ENCODE measurements at regions not wholly inside any gene's neighbourhood (a gene's known extent, or its start where the extent isn't known, plus 50 kb on each side); places are given as distances from the start of the nearest gene placed in this dataset.
"Not testable (repeated sequence)": the region's sequence is repeated elsewhere in the genome, so short reads cannot be mapped to it uniquely, and the experiment has no call there.

DNA sequence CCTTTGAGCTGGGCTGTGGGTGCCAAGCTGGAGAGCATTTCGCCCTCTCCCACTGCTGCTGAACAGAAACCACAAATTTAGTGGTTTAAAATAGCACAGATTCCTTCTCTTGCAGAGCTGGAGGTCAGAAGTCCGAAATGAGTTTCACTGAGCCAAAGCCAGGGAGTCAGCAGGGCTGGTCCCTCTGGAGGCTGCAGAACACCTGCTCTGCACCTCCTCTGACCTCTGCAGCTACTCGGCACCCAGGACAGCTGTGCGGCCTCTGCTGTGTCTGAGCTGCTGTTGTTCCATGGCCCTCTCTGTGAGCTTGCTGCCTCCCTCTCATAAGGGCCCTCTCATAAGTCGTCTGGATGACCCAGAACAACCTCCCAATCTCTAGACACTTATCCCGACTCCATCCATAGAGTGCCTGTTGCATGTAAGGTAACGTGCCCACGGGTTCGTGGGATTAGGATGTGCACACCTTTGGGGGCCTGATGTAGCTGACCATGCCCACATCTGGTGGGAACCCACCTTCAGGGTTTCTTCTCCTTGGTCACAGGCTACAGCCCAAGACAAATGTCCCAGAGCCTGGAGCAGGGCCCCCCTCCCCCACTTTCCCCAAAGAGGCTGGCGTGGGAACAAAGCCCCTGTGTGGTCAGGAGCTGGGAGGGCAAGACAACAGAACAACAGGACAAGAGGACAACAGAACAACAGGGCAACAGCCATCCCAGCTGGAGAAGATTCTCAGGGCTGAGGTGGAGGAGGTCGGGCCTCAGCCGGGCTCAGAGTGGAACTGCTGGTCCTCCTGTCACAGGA is 177.2 kb downstream of the LMLN start:
- not testable (repeated sequence) for H3K27me3 ChIP-seq (ENCODE audit: low read depth, low read length); H3K36me3 ChIP-seq (ENCODE audit: control insufficient read depth in 1 of 2, insufficient read depth in 2 of 2, low read length in 2 of 2); H3K9me3 ChIP-seq (ENCODE audit: control insufficient read depth in 1 of 2, low read length in 2 of 2); H3K4me3 ChIP-seq (ENCODE audit: low read depth in 1 of 2, low read length in 2 of 2); H3K27ac ChIP-seq (ENCODE audit: low read length); H3K4me1 ChIP-seq (ENCODE audit: control insufficient read depth in 1 of 2, insufficient read depth in 2 of 2, low read length in 2 of 2)

DNA sequence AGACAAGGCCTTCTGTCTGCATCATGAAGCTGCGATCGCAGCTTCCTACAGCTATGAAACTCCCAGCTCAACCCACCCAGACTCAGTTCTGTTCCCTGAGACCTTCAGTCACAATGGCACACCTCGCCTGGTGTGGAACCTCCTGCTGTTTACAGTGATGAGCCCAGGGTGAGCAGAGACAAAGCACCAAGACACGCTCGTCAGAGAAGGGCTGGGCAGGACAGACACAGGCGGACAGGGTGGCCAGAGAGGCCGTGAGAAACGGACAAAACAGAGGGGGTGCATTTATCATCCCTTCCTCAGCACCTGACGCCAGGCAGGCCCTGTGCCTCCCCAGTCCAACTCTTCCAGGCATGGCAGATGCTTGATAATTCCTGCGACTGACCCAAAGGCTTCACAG is 178.2 kb downstream of the LMLN start:
- not testable (repeated sequence) for H3K4me1 ChIP-seq (ENCODE audit: control insufficient read depth in 1 of 2, insufficient read depth in 2 of 2, low read length in 2 of 2); H3K36me3 ChIP-seq (ENCODE audit: control insufficient read depth in 1 of 2, insufficient read depth in 2 of 2, low read length in 2 of 2); H3K27ac ChIP-seq (ENCODE audit: low read length); H3K9me3 ChIP-seq (ENCODE audit: control insufficient read depth in 1 of 2, low read length in 2 of 2); H3K4me3 ChIP-seq (ENCODE audit: low read depth in 1 of 2, low read length in 2 of 2); H3K27me3 ChIP-seq (ENCODE audit: low read depth, low read length)

DNA sequence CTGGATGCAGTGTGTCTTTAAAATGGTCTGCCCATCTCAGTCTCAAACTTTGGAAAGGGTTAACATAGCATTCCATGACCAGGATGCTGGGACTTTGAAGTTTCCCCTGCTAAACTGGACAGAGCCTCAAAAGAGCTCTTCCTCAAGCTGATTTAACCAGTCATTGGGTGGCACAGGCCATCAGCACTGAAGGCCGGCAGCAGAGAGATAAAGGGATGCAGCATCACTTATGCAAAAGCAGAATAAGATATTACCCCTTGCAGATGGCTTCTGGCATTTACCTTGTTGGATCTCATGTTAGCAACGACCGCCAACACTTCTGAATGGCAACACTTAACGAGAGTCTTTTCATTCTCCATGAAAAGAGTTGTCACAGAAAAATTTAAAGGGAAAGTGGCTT is 179.0 kb downstream of the LMLN start:
- H3K4me1 ChIP-seq (ENCODE audit: control insufficient read depth in 1 of 2, insufficient read depth in 2 of 2, low read length in 2 of 2); H3K36me3 ChIP-seq (ENCODE audit: control insufficient read depth in 1 of 2, insufficient read depth in 2 of 2, low read length in 2 of 2); H3K9me3 ChIP-seq (ENCODE audit: control insufficient read depth in 1 of 2, low read length in 2 of 2); H3K27me3 ChIP-seq (ENCODE audit: low read depth, low read length); H3K4me3 ChIP-seq (ENCODE audit: low read depth in 1 of 2, low read length in 2 of 2); H3K27ac ChIP-seq (ENCODE audit: low read length): not testable (repeated sequence)

DNA sequence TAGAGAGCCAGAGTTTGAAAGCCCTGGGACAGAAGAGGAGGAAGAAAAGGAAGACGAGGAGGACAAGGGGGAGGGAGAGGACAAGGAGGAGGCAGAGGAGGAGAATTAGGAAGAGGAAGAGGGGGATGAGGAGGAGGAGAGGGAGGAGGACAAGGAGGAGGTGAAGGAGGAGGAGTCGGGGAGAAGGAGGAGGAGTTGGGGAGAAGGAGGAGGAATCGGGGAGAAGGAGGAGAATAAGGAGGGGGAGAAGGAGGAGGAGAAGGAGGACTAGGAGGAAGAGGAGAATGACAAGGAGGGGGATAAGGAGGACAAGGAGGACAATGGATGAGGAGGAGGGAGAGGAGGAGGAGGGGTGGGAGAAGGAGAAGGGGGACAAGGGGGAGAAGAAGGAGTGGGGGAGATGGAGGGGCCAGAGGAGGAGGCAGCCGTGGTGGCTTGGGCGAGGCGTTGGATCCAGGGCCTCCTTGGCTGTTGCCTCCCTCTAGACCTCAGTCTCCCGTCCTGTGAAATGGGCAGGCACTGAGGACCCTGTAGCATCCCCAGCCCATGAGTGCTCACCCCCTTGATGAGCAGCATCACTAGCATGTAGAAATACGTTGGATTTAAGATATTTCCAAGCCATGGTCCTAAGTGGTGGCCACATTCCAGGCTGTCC is 179.6 kb downstream of the LMLN start:
- H3K27ac ChIP-seq (ENCODE audit: low read length); H3K4me3 ChIP-seq (ENCODE audit: low read depth in 1 of 2, low read length in 2 of 2); H3K27me3 ChIP-seq (ENCODE audit: low read depth, low read length); H3K36me3 ChIP-seq (ENCODE audit: control insufficient read depth in 1 of 2, insufficient read depth in 2 of 2, low read length in 2 of 2); H3K4me1 ChIP-seq (ENCODE audit: control insufficient read depth in 1 of 2, insufficient read depth in 2 of 2, low read length in 2 of 2); H3K9me3 ChIP-seq (ENCODE audit: control insufficient read depth in 1 of 2, low read length in 2 of 2): not testable (repeated sequence)

- H3K4me1 ChIP-seq (ENCODE audit: control insufficient read depth in 1 of 2, insufficient read depth in 2 of 2, low read length in 2 of 2); H3K9me3 ChIP-seq (ENCODE audit: control insufficient read depth in 1 of 2, low read length in 2 of 2); H3K27ac ChIP-seq (ENCODE audit: low read length): not testable (repeated sequence)
These were observed 183.5 kb downstream of the LMLN start for GRCh38 chr3:198143300-198144137.

DNA sequence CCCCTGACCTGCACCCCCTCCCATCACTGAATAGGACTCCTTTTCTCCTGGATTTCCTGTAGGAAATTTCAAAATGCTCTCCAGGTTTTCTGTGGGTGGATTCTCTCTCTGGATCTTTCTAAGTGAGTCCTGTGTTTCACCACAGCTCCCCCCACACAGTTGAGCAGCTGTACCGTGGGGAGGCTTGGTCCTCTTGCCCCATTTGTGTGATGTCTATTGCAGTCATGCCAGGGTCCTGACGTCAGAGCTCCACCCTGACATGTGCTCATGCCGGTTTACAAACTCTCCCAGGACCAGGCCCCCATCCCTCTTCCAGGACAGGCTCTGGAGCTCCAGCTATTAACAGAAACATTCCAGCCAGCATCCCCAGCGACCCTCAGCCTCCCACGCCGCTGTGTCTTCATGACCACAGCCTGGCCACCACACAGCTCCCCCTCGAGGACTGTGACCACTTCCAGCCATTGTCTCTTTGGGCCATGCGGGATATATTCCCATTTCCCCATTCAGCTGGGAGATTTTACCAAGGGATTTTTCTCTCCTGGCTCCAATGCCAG is 185.3 kb downstream of the LMLN start:
- H3K27me3 ChIP-seq (ENCODE audit: low read depth, low read length); H3K4me3 ChIP-seq (ENCODE audit: low read depth in 1 of 2, low read length in 2 of 2): not testable (repeated sequence)

More at GRCh38 chr3:198143300-198144137, 183.5 kb downstream of the LMLN start:
- not testable (repeated sequence) for H3K4me3 ChIP-seq (ENCODE audit: low read depth in 1 of 2, low read length in 2 of 2); H3K27me3 ChIP-seq (ENCODE audit: low read depth, low read length); H3K36me3 ChIP-seq (ENCODE audit: control insufficient read depth in 1 of 2, insufficient read depth in 2 of 2, low read length in 2 of 2)

GRCh38 chr3:198146070-198146469 is 186.1 kb downstream of the LMLN start:
- H3K4me3 ChIP-seq (ENCODE audit: low read depth in 1 of 2, low read length in 2 of 2); H3K9me3 ChIP-seq (ENCODE audit: control insufficient read depth in 1 of 2, low read length in 2 of 2); H3K27ac ChIP-seq (ENCODE audit: low read length); H3K4me1 ChIP-seq (ENCODE audit: control insufficient read depth in 1 of 2, insufficient read depth in 2 of 2, low read length in 2 of 2); H3K36me3 ChIP-seq (ENCODE audit: control insufficient read depth in 1 of 2, insufficient read depth in 2 of 2, low read length in 2 of 2); H3K27me3 ChIP-seq (ENCODE audit: low read depth, low read length): not testable (repeated sequence)

More for the DNA sequence above, 185.3 kb downstream of the LMLN start:
- H3K27ac ChIP-seq (ENCODE audit: low read length); H3K36me3 ChIP-seq (ENCODE audit: control insufficient read depth in 1 of 2, insufficient read depth in 2 of 2, low read length in 2 of 2); H3K4me1 ChIP-seq (ENCODE audit: control insufficient read depth in 1 of 2, insufficient read depth in 2 of 2, low read length in 2 of 2); H3K9me3 ChIP-seq (ENCODE audit: control insufficient read depth in 1 of 2, low read length in 2 of 2): not testable (repeated sequence)

GRCh38 chr3:198146559-198147164 is 186.6 kb downstream of the LMLN start:
- not testable (repeated sequence) for H3K4me1 ChIP-seq (ENCODE audit: control insufficient read depth in 1 of 2, insufficient read depth in 2 of 2, low read length in 2 of 2); H3K27ac ChIP-seq (ENCODE audit: low read length); H3K4me3 ChIP-seq (ENCODE audit: low read depth in 1 of 2, low read length in 2 of 2); H3K27me3 ChIP-seq (ENCODE audit: low read depth, low read length); H3K9me3 ChIP-seq (ENCODE audit: control insufficient read depth in 1 of 2, low read length in 2 of 2); H3K36me3 ChIP-seq (ENCODE audit: control insufficient read depth in 1 of 2, insufficient read depth in 2 of 2, low read length in 2 of 2)

GRCh38 chr3:198147213-198147612 is 187.2 kb downstream of the LMLN start:
- H3K36me3 ChIP-seq (ENCODE audit: control insufficient read depth in 1 of 2, insufficient read depth in 2 of 2, low read length in 2 of 2); H3K4me1 ChIP-seq (ENCODE audit: control insufficient read depth in 1 of 2, insufficient read depth in 2 of 2, low read length in 2 of 2); H3K27me3 ChIP-seq (ENCODE audit: low read depth, low read length); H3K4me3 ChIP-seq (ENCODE audit: low read depth in 1 of 2, low read length in 2 of 2); H3K27ac ChIP-seq (ENCODE audit: low read length); H3K9me3 ChIP-seq (ENCODE audit: control insufficient read depth in 1 of 2, low read length in 2 of 2): not testable (repeated sequence)

- H3K27me3 ChIP-seq (ENCODE audit: low read depth, low read length); H3K9me3 ChIP-seq (ENCODE audit: control insufficient read depth in 1 of 2, low read length in 2 of 2); H3K4me3 ChIP-seq (ENCODE audit: low read depth in 1 of 2, low read length in 2 of 2); H3K36me3 ChIP-seq (ENCODE audit: control insufficient read depth in 1 of 2, insufficient read depth in 2 of 2, low read length in 2 of 2); H3K4me1 ChIP-seq (ENCODE audit: control insufficient read depth in 1 of 2, insufficient read depth in 2 of 2, low read length in 2 of 2); H3K27ac ChIP-seq (ENCODE audit: low read length): not testable (repeated sequence)
These were observed 188.0 kb downstream of the LMLN start for GRCh38 chr3:198147993-198148392.

GRCh38 chr3:198149904-198150303 is 189.9 kb downstream of the LMLN start:
- not testable (repeated sequence) for H3K4me3 ChIP-seq (ENCODE audit: low read depth in 1 of 2, low read length in 2 of 2); H3K9me3 ChIP-seq (ENCODE audit: control insufficient read depth in 1 of 2, low read length in 2 of 2); H3K27ac ChIP-seq (ENCODE audit: low read length); H3K4me1 ChIP-seq (ENCODE audit: control insufficient read depth in 1 of 2, insufficient read depth in 2 of 2, low read length in 2 of 2); H3K27me3 ChIP-seq (ENCODE audit: low read depth, low read length); H3K36me3 ChIP-seq (ENCODE audit: control insufficient read depth in 1 of 2, insufficient read depth in 2 of 2, low read length in 2 of 2)
